MM.1S (cell line): ENCODE measurements at regions not wholly inside any gene's neighbourhood (a gene's known extent, or its start where the extent isn't known, plus 50 kb on each side); places are given as distances from the start of the nearest gene placed in this dataset.

Source experiments
- DNase-seq: peaks from one replicate; pipeline ENCODE4 v3.0.0-alpha.2; 2015
- H2AFZ ChIP-seq: fragments of 300-600 bp; sonication (generic); 2 replicates; pipeline ENCODE4 v1.6.0; 2016; ENCODE audit warnings: antibody characterized with exemption, low read length
- H3F3A ChIP-seq: fragments of 300-600 bp; sonication (generic); 2 replicates; pipeline ENCODE4 v1.6.1; 2016; ENCODE audit warnings: mild to moderate bottlenecking, antibody characterized with exemption, low read length, moderate library complexity, mixed read lengths; ENCODE audit not compliant: insufficient read depth
- H3K27ac ChIP-seq: fragments of 300-600 bp; sonication (generic); 2 replicates; pipeline ENCODE4 v1.5.1; 2016; ENCODE audit warnings: mild to moderate bottlenecking, low read length
- H3K27me3 ChIP-seq: fragments of 300-600 bp; sonication (generic); replicated peaks from 2 replicates; pipeline ENCODE4 v1.6.0; 2016; ENCODE audit warnings: low read length; ENCODE audit not compliant: insufficient read depth
- H3K36me3 ChIP-seq: fragments of 300-600 bp; sonication (generic); replicated peaks from 2 replicates; pipeline ENCODE4 v1.6.1; 2016; ENCODE audit warnings: mild to moderate bottlenecking, low read length, mixed read lengths; ENCODE audit not compliant: insufficient read depth
- H3K4me1 ChIP-seq: fragments of 300-600 bp; sonication (generic); 2 replicates; pipeline ENCODE4 v1.6.1; 2016; ENCODE audit warnings: low read length, mixed read lengths
- H3K4me2 ChIP-seq: fragments of 300-600 bp; sonication (generic); 2 replicates; pipeline ENCODE4 v1.6.0; 2016; ENCODE audit warnings: low read depth, low read length
- H3K4me3 ChIP-seq: fragments of 300-600 bp; sonication (generic); 2 replicates; pipeline ENCODE4 v1.5.1; 2016; ENCODE audit warnings: low read length, mixed read lengths
- H3K79me2 ChIP-seq: fragments of 300-600 bp; sonication (generic); 2 replicates; pipeline ENCODE4 v1.6.1; 2016; ENCODE audit warnings: mixed run types, low read length, mixed read lengths
- H3K9ac ChIP-seq: fragments of 300-600 bp; sonication (generic); 2 replicates; pipeline ENCODE4 v1.6.1; 2016; ENCODE audit warnings: low read length, mixed read lengths
- H3K9me2 ChIP-seq: fragments of 300-600 bp; sonication (generic); replicated peaks from 2 replicates; pipeline ENCODE4 v1.6.1; 2016; ENCODE audit warnings: mild to moderate bottlenecking, low read length, mixed read lengths; ENCODE audit not compliant: insufficient read depth
- H3K9me3 ChIP-seq: fragments of 300-600 bp; sonication (generic); replicated peaks from 2 replicates; pipeline ENCODE4 v1.6.1; 2016; ENCODE audit warnings: mild to moderate bottlenecking, low read length, mixed read lengths; ENCODE audit not compliant: insufficient read depth
- H4K20me1 ChIP-seq: fragments of 300-600 bp; sonication (generic); 2 replicates; pipeline ENCODE4 v1.6.1; 2016; ENCODE audit warnings: mild to moderate bottlenecking, low read length, moderate library complexity, mixed read lengths; ENCODE audit not compliant: insufficient read depth
- CTCF ChIP-seq: fragments of 300-600 bp; sonication (generic); IDR thresholded peaks from 2 replicates; pipeline ENCODE4 v1.5.1; 2016; ENCODE audit warnings: antibody characterized with exemption, low read length, mixed read lengths
- EZH2 ChIP-seq: fragments of 300-600 bp; sonication (generic); optimal IDR thresholded peaks from 2 replicates; pipeline ENCODE3; 2017; ENCODE audit warnings: low read depth, mild to moderate bottlenecking, antibody characterized with exemption, low read length, mixed read lengths
- EZH2phosphoT487 ChIP-seq: fragments of 300-600 bp; sonication (generic); IDR thresholded peaks from 2 replicates; pipeline ENCODE4 v1.6.1; 2018; ENCODE audit warnings: antibody characterized with exemption, low read length

- Histone ChIP-seq H4K20me1 (no peaks in the 10 kb centered on the region), H3K4me3 (no peak overlapping the region), H3K27ac (no peak overlapping the region), H2AFZ (no peak overlapping the region), H3K79me2 (no peaks in the 10 kb centered on the region), H3K4me2 (no peak overlapping the region), H3F3A (no peaks in the 10 kb centered on the region), H3K36me3 (no peaks in the 10 kb centered on the region), H3K9me3 (no peaks in the 10 kb centered on the region), H3K27me3 (no peaks in the 10 kb centered on the region), H3K4me1 (no peaks in the 10 kb centered on the region), H3K9me2 (no peaks in the 10 kb centered on the region), H3K9ac (no peak overlapping the region)
- no peak for DNase-seq
- no peak for TF ChIP-seq EZH2
- no peak for TF ChIP-seq EZH2phosphoT487
- TF ChIP-seq CTCF = no peak
These were observed 758.3 kb downstream of the HDGFL1 start for GRCh38 chr6:23327621-23328020.

DNA sequence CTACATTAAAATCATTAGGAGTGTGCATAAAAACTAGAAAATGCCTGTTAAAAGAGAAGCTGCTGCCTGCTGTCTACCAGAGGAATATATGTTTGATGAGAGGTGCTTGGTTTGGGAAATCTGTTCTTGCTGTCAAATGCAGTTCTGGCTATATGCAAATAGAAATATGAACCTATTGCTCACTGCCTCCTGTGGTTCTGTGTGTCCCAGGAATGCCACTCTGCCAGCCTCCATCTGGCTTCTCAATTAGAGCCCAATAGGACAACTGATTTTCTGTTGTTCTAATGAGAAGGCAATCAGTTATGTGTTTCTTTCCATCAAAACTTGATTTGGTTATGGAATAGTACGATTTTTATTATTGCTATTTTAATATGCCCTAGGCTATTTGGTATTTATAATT lies 759.7 kb downstream of the HDGFL1 start:
- H3K27ac ChIP-seq = no peak overlapping the region
- no peaks in the 10 kb centered on the region for H3K79me2 ChIP-seq
- DNase-seq = no peak
- no peaks in the 10 kb centered on the region for H3K4me1 ChIP-seq
- H3K36me3 ChIP-seq = no peaks in the 10 kb centered on the region
- H3F3A ChIP-seq = no peaks in the 10 kb centered on the region
- H4K20me1 ChIP-seq = no peaks in the 10 kb centered on the region
- H3K4me3 ChIP-seq = no peak overlapping the region
- no peaks in the 10 kb centered on the region for H3K9me3 ChIP-seq
- no peak overlapping the region for H2AFZ ChIP-seq
- H3K9me2 ChIP-seq = no peaks in the 10 kb centered on the region
- TF ChIP-seq EZH2 = no peak
- no peak for TF ChIP-seq EZH2phosphoT487
- no peak for TF ChIP-seq CTCF
- no peaks in the 10 kb centered on the region for H3K27me3 ChIP-seq
- H3K4me2 ChIP-seq = no peak overlapping the region
- H3K9ac ChIP-seq = no peak overlapping the region

DNA sequence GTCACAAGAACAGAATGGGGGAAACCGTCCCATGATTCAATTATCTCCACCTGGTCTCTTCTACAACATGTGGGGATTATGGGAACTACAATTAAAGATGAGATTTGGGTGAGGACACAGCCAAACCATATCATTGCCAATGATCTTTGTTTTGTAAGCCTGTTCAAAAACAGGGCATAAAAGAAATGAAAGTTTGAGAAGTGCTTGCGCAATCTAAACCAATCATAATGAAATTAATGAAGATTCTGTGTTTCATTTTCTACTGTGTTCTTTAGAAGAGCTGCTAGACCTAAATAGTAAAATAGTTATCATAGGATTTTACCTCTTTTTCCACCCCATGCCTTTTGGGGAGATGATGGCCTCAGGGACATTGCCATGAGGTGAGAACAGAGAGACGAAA lies 761.3 kb downstream of the HDGFL1 start:
- Histone ChIP-seq H3K36me3 (no peaks in the 10 kb centered on the region), H3K9ac (no peak overlapping the region), H3K4me1 (no peaks in the 10 kb centered on the region), H3K4me3 (no peak overlapping the region), H3K79me2 (no peaks in the 10 kb centered on the region), H4K20me1 (no peaks in the 10 kb centered on the region), H3F3A (no peaks in the 10 kb centered on the region), H3K4me2 (no peak overlapping the region), H3K27me3 (no peaks in the 10 kb centered on the region), H3K9me3 (no peaks in the 10 kb centered on the region), H3K9me2 (no peaks in the 10 kb centered on the region), H3K27ac (no peak overlapping the region), H2AFZ (no peak overlapping the region)
- DNase-seq = no peak
- TF ChIP-seq EZH2phosphoT487 = no peak
- no peak for TF ChIP-seq CTCF
- TF ChIP-seq EZH2 = no peak
